ENCODE measurements at regions not wholly inside any gene's neighbourhood (a gene's known extent, or its start where the extent isn't known, plus 50 kb on each side); places are given as distances from the start of the nearest gene placed in this dataset.
"Not testable (repeated sequence)": the region's sequence is repeated elsewhere in the genome, so short reads cannot be mapped to it uniquely, and the experiment has no call there.

DNA sequence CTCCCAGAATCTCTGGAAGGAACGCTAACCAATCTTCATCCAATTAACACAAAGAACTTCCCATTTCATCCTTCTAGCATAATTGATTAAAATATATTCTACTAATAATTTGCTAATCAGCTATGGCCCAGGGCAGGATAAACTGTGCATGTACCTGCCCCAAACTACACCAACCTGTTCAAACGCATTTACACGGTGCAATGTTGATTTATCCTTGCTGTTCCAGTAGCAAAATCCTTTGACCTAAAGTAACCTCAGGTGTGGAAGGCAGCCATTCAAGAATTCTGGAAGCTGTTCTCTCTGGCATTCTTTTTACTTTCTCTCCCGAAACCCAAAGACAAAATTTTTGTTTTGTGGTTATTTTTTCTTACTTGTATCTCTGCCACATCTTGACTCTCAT, 309.4 kb downstream of the ZNF674 start:
- H3K27me3 ChIP-seq (ENCODE audit: insufficient read depth, low read length), result peaks cover 5% of the 10 kb centered on the region
- TF ChIP-seq, protein P1, sequence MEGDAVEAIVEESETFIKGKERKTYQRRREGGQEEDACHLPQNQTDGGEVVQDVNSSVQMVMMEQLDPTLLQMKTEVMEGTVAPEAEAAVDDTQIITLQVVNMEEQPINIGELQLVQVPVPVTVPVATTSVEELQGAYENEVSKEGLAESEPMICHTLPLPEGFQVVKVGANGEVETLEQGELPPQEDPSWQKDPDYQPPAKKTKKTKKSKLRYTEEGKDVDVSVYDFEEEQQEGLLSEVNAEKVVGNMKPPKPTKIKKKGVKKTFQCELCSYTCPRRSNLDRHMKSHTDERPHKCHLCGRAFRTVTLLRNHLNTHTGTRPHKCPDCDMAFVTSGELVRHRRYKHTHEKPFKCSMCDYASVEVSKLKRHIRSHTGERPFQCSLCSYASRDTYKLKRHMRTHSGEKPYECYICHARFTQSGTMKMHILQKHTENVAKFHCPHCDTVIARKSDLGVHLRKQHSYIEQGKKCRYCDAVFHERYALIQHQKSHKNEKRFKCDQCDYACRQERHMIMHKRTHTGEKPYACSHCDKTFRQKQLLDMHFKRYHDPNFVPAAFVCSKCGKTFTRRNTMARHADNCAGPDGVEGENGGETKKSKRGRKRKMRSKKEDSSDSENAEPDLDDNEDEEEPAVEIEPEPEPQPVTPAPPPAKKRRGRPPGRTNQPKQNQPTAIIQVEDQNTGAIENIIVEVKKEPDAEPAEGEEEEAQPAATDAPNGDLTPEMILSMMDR (IDR thresholded peaks at IDR 0.05; ENCODE audit: extremely low read depth, low read depth, low read length), result no peak
- no peaks in the 10 kb centered on the region for H3K36me3 ChIP-seq (ENCODE audit: insufficient read depth, low read length)
- no peaks in the 10 kb centered on the region for H3K79me2 ChIP-seq (ENCODE audit: insufficient read depth, low read length)
- DNase-seq (ENCODE audit: insufficient read length, low spot score, missing footprints), result no peak
- no peak overlapping the region for H3K4me2 ChIP-seq (ENCODE audit: insufficient read depth, low read length)
- no peak overlapping the region for H3K4me3 ChIP-seq (ENCODE audit: insufficient read depth, low read length)
- no peaks in the 10 kb centered on the region for H3K4me1 ChIP-seq (ENCODE audit: insufficient read depth, low read length)
- H2AFZ ChIP-seq (ENCODE audit: low read length), result no peak overlapping the region
- no peaks in the 10 kb centered on the region for H4K20me1 ChIP-seq (ENCODE audit: insufficient read depth, low read length)
- H3K9me3 ChIP-seq (ENCODE audit: low read depth, low read length), result peaks cover 4% of the 10 kb centered on the region
- H3K27ac ChIP-seq (ENCODE audit: low read depth, low read length), result no peak overlapping the region

DNA sequence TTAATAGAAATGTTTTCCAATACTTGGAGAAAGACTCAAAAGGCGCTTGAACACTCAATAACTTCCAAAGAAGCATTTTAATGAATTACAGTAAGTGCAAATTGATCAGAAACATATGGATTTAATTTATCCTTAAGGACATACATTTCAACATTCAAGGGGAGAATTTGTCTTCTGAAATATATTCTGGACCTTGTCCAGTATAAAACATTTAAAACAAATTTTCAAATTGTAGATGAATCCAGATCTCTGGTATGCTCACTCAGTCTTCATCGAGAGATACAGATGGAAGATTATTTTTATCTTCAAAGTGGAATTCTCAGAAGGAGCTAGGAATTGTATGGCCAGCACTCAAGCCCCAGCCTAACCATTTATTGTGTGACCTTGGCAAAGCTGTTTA, 310.4 kb downstream of the ZNF674 start:
- Histone ChIP-seq H4K20me1 (ENCODE audit: insufficient read depth, low read length) (no peaks in the 10 kb centered on the region), H3K4me2 (ENCODE audit: insufficient read depth, low read length) (no peak overlapping the region), H3K4me3 (ENCODE audit: insufficient read depth, low read length) (no peak overlapping the region), H3K36me3 (ENCODE audit: insufficient read depth, low read length) (no peaks in the 10 kb centered on the region), H3K9me3 (ENCODE audit: low read depth, low read length) (no peaks in the 10 kb centered on the region), H3K79me2 (ENCODE audit: insufficient read depth, low read length) (no peaks in the 10 kb centered on the region), H2AFZ (ENCODE audit: low read length) (no peak overlapping the region), H3K27ac (ENCODE audit: low read depth, low read length) (no peak overlapping the region), H3K27me3 (ENCODE audit: insufficient read depth, low read length) (peaks cover 5% of the 10 kb centered on the region), H3K4me1 (ENCODE audit: insufficient read depth, low read length) (no peaks in the 10 kb centered on the region)
- TF ChIP-seq, protein P1 (IDR thresholded peaks at IDR 0.05; ENCODE audit: extremely low read depth, low read depth, low read length), result no peak
- DNase-seq (ENCODE audit: insufficient read length, low spot score, missing footprints), result no peak

DNA sequence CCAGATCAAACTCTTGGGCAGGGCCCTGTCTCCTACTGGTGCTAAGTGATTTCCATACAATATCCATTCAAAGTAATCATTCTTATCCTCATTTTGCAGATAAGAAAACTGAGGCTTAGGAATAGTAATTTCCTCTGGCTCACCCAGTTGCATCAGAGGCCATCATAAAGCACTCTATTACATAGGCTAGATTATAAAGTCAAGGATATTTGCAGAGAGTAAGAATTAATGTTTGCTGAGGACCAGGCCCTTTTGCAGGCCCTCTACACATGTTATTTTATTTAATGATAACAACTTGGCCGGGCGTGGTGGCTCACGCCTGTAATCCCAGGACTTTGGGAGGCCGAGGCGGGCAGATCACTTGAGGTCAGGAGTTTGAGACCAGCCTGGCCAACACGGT, 316.8 kb downstream of the ZNF674 start:
- H3K27ac ChIP-seq (ENCODE audit: low read depth, low read length), result no peak overlapping the region
- H3K27me3 ChIP-seq (ENCODE audit: insufficient read depth, low read length), result no peaks in the 10 kb centered on the region
- no peak overlapping the region for H3K4me3 ChIP-seq (ENCODE audit: insufficient read depth, low read length)
- no peaks in the 10 kb centered on the region for H3K4me1 ChIP-seq (ENCODE audit: insufficient read depth, low read length)
- H3K9me3 ChIP-seq (ENCODE audit: low read depth, low read length), result no peaks in the 10 kb centered on the region
- H3K79me2 ChIP-seq (ENCODE audit: insufficient read depth, low read length), result no peaks in the 10 kb centered on the region
- no peak overlapping the region for H2AFZ ChIP-seq (ENCODE audit: low read length)
- no peak for DNase-seq (ENCODE audit: insufficient read length, low spot score, missing footprints)
- H3K4me2 ChIP-seq (ENCODE audit: insufficient read depth, low read length), result no peak overlapping the region
- H3K36me3 ChIP-seq (ENCODE audit: insufficient read depth, low read length), result no peaks in the 10 kb centered on the region
- H4K20me1 ChIP-seq (ENCODE audit: insufficient read depth, low read length), result no peaks in the 10 kb centered on the region
- TF ChIP-seq, protein P1 (IDR thresholded peaks at IDR 0.05; ENCODE audit: extremely low read depth, low read depth, low read length), result no peak

DNA sequence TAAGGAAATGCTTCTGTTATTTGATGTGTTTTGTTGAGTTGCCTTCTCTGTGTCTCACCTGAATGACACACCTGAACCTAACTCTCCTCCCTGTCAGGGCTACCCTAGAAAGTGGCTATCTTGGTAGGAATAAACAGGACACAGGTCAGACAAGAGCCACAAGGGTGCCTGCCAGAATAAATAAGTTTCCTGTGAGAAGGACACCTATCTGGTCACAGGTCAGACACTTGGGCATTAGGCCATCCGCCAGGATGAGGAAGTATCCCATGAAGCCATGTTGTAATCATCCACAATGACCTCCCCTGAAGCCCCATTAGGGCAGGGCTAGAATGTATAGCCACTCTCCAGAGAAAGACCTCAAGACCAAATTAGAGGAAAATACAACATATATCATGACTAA, 318.8 kb downstream of the ZNF674 start:
- no peaks in the 10 kb centered on the region for H3K79me2 ChIP-seq (ENCODE audit: insufficient read depth, low read length)
- H3K36me3 ChIP-seq (ENCODE audit: insufficient read depth, low read length), result no peaks in the 10 kb centered on the region
- H3K4me2 ChIP-seq (ENCODE audit: insufficient read depth, low read length), result no peak overlapping the region
- DNase-seq (ENCODE audit: insufficient read length, low spot score, missing footprints), result no peak
- no peaks in the 10 kb centered on the region for H3K9me3 ChIP-seq (ENCODE audit: low read depth, low read length)
- no peak overlapping the region for H2AFZ ChIP-seq (ENCODE audit: low read length)
- H3K4me1 ChIP-seq (ENCODE audit: insufficient read depth, low read length), result no peaks in the 10 kb centered on the region
- no peaks in the 10 kb centered on the region for H3K27me3 ChIP-seq (ENCODE audit: insufficient read depth, low read length)
- H3K4me3 ChIP-seq (ENCODE audit: insufficient read depth, low read length), result no peak overlapping the region
- no peaks in the 10 kb centered on the region for H4K20me1 ChIP-seq (ENCODE audit: insufficient read depth, low read length)
- TF ChIP-seq, protein P1 (IDR thresholded peaks at IDR 0.05; ENCODE audit: extremely low read depth, low read depth, low read length), result no peak
- no peak overlapping the region for H3K27ac ChIP-seq (ENCODE audit: low read depth, low read length)

DNA sequence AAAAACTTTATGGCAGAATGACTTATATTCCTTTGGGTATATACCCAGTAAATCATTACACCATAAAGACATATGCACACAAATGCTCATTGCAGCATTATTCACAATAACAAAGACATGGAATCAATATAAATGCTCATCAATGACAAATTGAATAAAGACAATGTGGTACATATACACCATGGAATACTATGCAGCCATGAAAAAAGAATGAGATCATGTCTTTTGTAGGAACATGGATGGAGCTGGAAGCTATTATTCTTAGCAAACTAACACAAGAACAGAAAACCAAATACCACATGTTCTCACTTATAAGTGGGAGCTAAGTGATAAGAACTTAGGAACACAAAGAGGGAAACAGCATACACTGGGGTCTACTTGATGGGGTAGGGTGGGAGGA, 321.7 kb downstream of the ZNF674 start:
- not testable (repeated sequence) for H3K27me3 ChIP-seq (ENCODE audit: insufficient read depth, low read length); H3K4me3 ChIP-seq (ENCODE audit: insufficient read depth, low read length); H4K20me1 ChIP-seq (ENCODE audit: insufficient read depth, low read length); H3K4me2 ChIP-seq (ENCODE audit: insufficient read depth, low read length); H3K9me3 ChIP-seq (ENCODE audit: low read depth, low read length); H3K4me1 ChIP-seq (ENCODE audit: insufficient read depth, low read length); H2AFZ ChIP-seq (ENCODE audit: low read length); DNase-seq (ENCODE audit: insufficient read length, low spot score, missing footprints); H3K36me3 ChIP-seq (ENCODE audit: insufficient read depth, low read length); H3K27ac ChIP-seq (ENCODE audit: low read depth, low read length); H3K79me2 ChIP-seq (ENCODE audit: insufficient read depth, low read length)
